Upper lobe of left lung (tissue), 6 donors: ENCODE measurements at regions not wholly inside any gene's neighbourhood (a gene's known extent, or its start where the extent isn't known, plus 50 kb on each side); places are given as distances from the start of the nearest gene placed in this dataset.
"Not testable (repeated sequence)": the region's sequence is repeated elsewhere in the genome, so short reads cannot be mapped to it uniquely, and the experiment has no call there.

Experiments
- ATAC-seq, 2 donors: fragments of 200-7000 bp; cut with Tn5 transposase; one replicate each; pipeline ENCODE4 v1.9.1; 2022; ENCODE audit warnings: mild to moderate bottlenecking in 2 of 2, moderate library complexity in 2 of 2; ENCODE audit not compliant: low FRiP score in 2 of 2
- DNase-seq, 2 donors: peaks; one replicate each; pipeline ENCODE4 v3.0.0-alpha.2; 2019 to 2020
- H3K27ac ChIP-seq, 4 donors: fragments of 200-600 bp; sonication (generic); one replicate each; pipeline ENCODE4 v1.5.1; 2016 to 2019
- H3K27me3 ChIP-seq, 4 donors: fragments of 200-600 bp; sonication (generic); one replicate each; pipeline ENCODE4 v1.5.1; 2017 to 2019
- H3K36me3 ChIP-seq, 4 donors: fragments of 200-600 bp; sonication (generic); one replicate each; pipeline ENCODE4 v1.5.1; 2016 to 2019
- H3K4me1 ChIP-seq, 4 donors: fragments of 200-600 bp; sonication (generic); one replicate each; pipeline ENCODE4 v1.5.1; 2018 to 2019
- H3K4me3 ChIP-seq, 4 donors: fragments of 200-600 bp; sonication (generic); one replicate each; pipeline ENCODE4 v1.5.1; 2017 to 2019; ENCODE audit warnings: mild to moderate bottlenecking in 2 of 4, moderate library complexity in 1 of 4
- H3K9me3 ChIP-seq, 4 donors: fragments of 200-600 bp; sonication (generic); one replicate each; pipeline ENCODE4 v1.5.1; 2018 to 2019
- EP300 ChIP-seq, 4 donors: sonication (generic); formaldehyde crosslinking; IDR thresholded peaks; one replicate each; pipeline ENCODE4 v1.5.1; 2017; ENCODE audit warnings: antibody characterized with exemption in 4 of 4, control low read depth in 2 of 4
- POLR2A ChIP-seq, 4 donors: fragments of 450-650 bp; IDR thresholded peaks; one replicate each; pipeline ENCODE4 v1.5.1; 2016 to 2017; ENCODE audit warnings: antibody characterized with exemption in 4 of 4, mild to moderate bottlenecking in 2 of 4
- POLR2AphosphoS5 ChIP-seq, 2 donors: sonication (generic); formaldehyde crosslinking; IDR thresholded peaks; one replicate each; pipeline ENCODE4 v1.5.1; 2017; ENCODE audit warnings: antibody characterized with exemption in 2 of 2
- WGBS, 2 donors: methylation state at CpG; one replicate each; pipeline ENCODE4 v1.1.5; 2017 to 2018; 5-methylcytosine and 5-hydroxymethylcytosine counted together
- TF ChIP-seq, protein P1 (sequence below), 6 experiments: fragments of 450-650 bp in 4 of 6; fragments of 200-600 bp in 2 of 6; sonication (generic) in 2 of 6; IDR thresholded peaks; one replicate each; pipeline ENCODE4 v1.5.1; 2016 to 2019; ENCODE audit warnings: antibody characterized with exemption in 6 of 6
- donor health status: DM: no; HTN: no; CAD: no; lungs with moderate emphysema.
- donor health status: DM: no; HTN: yes; CAD: no; lungs with severe emphysema.

DNA sequence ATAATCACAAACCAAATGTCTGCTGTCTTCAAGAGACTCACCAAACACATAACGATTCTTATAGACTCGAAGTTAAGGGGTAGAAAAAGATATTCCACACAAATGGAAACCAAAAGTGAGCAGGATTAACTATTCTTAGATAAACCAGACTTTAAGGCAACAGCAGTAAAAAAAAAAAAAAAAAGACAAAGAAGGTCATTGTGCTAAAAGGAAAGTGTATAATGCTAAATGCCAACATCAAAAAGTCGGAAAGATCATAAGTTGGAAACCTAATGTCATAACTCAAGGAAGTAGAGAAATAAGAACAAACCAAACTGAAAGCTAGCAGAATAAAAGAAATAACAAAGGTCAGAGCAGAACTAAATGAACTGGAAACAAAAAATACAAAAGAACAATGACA is 714.6 kb downstream of the SEMA5A start:
- DNase-seq: no peak
- 71 to 83% methylated on average over 3 of the region's 3 CpGs for WGBS, 2 donors
- no peak for ATAC-seq
- no peaks in the 10 kb centered on the region for H3K4me1 ChIP-seq
- TF ChIP-seq POLR2A (IDR thresholded peaks at IDR 0.05) (no peak), EP300 (IDR thresholded peaks at IDR 0.05) (no peak), POLR2AphosphoS5 (IDR thresholded peaks at IDR 0.05) (no peak)
- TF ChIP-seq, protein P1, sequence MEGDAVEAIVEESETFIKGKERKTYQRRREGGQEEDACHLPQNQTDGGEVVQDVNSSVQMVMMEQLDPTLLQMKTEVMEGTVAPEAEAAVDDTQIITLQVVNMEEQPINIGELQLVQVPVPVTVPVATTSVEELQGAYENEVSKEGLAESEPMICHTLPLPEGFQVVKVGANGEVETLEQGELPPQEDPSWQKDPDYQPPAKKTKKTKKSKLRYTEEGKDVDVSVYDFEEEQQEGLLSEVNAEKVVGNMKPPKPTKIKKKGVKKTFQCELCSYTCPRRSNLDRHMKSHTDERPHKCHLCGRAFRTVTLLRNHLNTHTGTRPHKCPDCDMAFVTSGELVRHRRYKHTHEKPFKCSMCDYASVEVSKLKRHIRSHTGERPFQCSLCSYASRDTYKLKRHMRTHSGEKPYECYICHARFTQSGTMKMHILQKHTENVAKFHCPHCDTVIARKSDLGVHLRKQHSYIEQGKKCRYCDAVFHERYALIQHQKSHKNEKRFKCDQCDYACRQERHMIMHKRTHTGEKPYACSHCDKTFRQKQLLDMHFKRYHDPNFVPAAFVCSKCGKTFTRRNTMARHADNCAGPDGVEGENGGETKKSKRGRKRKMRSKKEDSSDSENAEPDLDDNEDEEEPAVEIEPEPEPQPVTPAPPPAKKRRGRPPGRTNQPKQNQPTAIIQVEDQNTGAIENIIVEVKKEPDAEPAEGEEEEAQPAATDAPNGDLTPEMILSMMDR (IDR thresholded peaks at IDR 0.05): no peak
- H3K9me3 ChIP-seq: no peaks in the 10 kb centered on the region
- no peaks in the 10 kb centered on the region for H3K27me3 ChIP-seq
- H3K4me3 ChIP-seq: no peak overlapping the region
- H3K27ac ChIP-seq: no peak overlapping the region
- no peaks in the 10 kb centered on the region for H3K36me3 ChIP-seq

DNA sequence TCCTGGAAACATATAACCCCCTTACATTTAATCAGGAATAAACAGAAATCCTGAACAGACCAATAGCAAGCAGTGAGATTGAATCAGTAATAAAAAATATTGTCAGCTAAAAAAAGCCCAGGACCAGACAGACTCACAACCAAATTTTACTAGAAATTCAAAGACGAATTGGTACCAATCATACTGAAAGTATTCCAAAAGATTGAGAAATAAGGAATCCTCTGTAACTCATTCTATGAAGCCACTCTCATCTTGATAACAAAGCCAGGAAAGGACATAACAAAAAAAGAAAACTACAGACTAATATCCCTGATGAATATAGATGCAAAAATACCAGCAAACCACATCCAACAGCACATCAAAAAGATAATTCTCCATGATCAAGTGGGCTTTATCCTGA is 714.0 kb downstream of the SEMA5A start:
- Histone ChIP-seq H3K4me3 (no peak overlapping the region), H3K4me1 (no peaks in the 10 kb centered on the region), H3K36me3 (no peaks in the 10 kb centered on the region), H3K9me3 (no peaks in the 10 kb centered on the region), H3K27me3 (no peaks in the 10 kb centered on the region), H3K27ac (no peak overlapping the region)
- ATAC-seq: no peak
- no peak for DNase-seq
- TF ChIP-seq EP300 (IDR thresholded peaks at IDR 0.05): no peak
- no peak for TF ChIP-seq POLR2A (IDR thresholded peaks at IDR 0.05)
- TF ChIP-seq, protein P1 (IDR thresholded peaks at IDR 0.05): no peak
- TF ChIP-seq POLR2AphosphoS5 (IDR thresholded peaks at IDR 0.05): no peak
- WGBS, 2 donors: 65 to 70% methylated on average over 1 of the region's 1 CpG

DNA sequence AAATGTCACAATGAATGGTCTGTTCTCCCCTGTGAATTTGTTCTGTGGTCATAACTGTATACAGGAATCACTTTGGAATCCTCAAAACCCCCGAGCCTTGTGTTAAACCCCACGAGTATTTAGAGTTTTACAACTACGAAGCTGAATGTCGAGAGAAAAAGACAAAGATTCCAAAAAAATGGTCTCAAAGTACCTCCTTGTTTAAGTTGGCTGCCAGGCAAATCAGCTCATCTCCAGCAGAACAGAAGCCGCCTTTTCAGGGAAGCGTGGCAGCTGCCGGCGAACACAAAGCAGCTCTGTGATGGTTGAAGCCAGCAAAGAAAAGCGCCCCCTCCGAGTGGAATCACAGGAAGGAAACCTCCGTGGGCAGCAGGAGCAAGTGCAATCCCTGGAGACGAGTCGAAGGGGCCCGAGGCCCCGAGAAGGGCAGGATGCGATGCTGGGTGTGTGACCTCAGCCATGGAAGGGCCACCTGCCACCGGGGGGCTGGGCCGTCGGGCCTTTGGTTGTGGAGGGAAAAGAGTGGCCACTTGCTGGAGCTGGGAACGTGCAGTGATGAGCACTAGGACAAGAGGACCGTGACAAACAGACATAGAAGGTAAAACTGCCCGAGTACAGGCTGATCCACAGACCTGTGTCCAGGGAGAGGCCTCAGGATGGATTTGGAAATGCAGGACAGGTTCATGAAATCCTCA is 706.4 kb downstream of the SEMA5A start:
- H3K27ac ChIP-seq: no peak overlapping the region
- 81 to 88% methylated on average over 21 to 22 of the region's 22 CpGs for WGBS, 2 donors
- TF ChIP-seq, protein P1 (IDR thresholded peaks at IDR 0.05): no peak
- TF ChIP-seq POLR2AphosphoS5 (IDR thresholded peaks at IDR 0.05): no peak
- H3K36me3 ChIP-seq: no peaks in the 10 kb centered on the region
- H3K4me3 ChIP-seq: no peak overlapping the region
- DNase-seq (peak in 1 of 2 donors; percentile 57), ATAC-seq (no peak)
- H3K4me1 ChIP-seq: no peaks in the 10 kb centered on the region
- peaks cover 0 to 10% (median 0%) of the 10 kb centered on the region in 4 donors for H3K9me3 ChIP-seq
- H3K27me3 ChIP-seq: no peaks in the 10 kb centered on the region

DNA sequence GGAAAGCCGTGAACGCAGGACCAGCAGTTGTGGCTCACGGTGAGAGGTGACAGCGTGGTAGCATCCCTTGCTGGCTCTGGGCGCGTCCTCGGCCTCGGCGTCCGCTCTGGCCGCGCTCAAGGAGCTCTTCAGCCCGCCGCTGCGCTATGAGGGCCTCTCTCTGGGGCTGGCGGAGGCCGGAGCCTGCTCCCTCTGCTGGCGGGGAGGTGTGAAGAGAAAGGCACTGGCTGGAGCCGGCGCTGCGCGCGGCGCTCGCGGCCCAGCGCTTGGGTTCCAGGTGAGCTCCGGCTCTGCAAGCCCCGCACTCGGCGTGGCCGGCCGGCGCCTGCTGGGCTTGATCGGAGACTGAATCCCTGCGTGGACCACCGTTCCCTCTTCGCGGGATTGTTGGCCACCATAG is 705.6 kb downstream of the SEMA5A start:
- H3K36me3 ChIP-seq: no peaks in the 10 kb centered on the region
- no peaks in the 10 kb centered on the region for H3K27me3 ChIP-seq
- H3K4me3 ChIP-seq: no peak overlapping the region
- DNase-seq: peak in 1 of 2 donors; percentile 85
- no peak overlapping the region for H3K27ac ChIP-seq
- ATAC-seq: no peak
- peaks cover 0 to 10% (median 0%) of the 10 kb centered on the region in 4 donors for H3K9me3 ChIP-seq
- no peaks in the 10 kb centered on the region for H3K4me1 ChIP-seq
- WGBS, 2 donors: 82 to 93% methylated on average over 23 to 39 of the region's 39 CpGs
- TF ChIP-seq, protein P1 (IDR thresholded peaks at IDR 0.05): no peak
- no peak for TF ChIP-seq POLR2A (IDR thresholded peaks at IDR 0.05)
- TF ChIP-seq EP300 (IDR thresholded peaks at IDR 0.05): no peak
- no peak for TF ChIP-seq POLR2AphosphoS5 (IDR thresholded peaks at IDR 0.05)

DNA sequence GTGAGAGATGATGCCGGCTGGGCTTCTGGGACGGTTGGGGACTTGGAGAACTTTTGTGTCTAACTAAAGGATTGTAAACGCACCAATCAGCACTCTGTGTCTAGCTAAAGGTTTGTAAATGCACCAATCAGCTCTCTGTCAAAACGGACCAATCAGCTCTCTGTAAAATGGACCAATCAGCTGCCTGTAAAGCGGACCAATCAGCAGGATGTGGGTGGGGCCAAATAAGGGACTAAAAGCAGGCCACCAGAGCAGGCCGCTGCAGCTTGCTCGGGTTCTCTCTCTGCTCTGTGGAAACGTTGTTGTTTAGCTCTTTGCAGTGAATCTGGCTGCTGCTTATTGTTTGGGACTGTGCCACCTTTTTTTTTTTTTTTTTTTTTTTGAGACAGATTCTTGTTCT is 705.1 kb downstream of the SEMA5A start:
- H3K9me3 ChIP-seq, H3K36me3 ChIP-seq, H3K4me3 ChIP-seq, ATAC-seq, H3K27me3 ChIP-seq, DNase-seq, H3K4me1 ChIP-seq, H3K27ac ChIP-seq: not testable (repeated sequence)
- WGBS, 2 donors: 79 to 89% methylated on average over 8 of the region's 8 CpGs
